ENCODE measurements at regions not wholly inside any gene's neighbourhood (a gene's known extent, or its start where the extent isn't known, plus 50 kb on each side); places are given as distances from the start of the nearest gene placed in this dataset.
"Not testable (repeated sequence)": the region's sequence is repeated elsewhere in the genome, so short reads cannot be mapped to it uniquely, and the experiment has no call there.

DNA sequence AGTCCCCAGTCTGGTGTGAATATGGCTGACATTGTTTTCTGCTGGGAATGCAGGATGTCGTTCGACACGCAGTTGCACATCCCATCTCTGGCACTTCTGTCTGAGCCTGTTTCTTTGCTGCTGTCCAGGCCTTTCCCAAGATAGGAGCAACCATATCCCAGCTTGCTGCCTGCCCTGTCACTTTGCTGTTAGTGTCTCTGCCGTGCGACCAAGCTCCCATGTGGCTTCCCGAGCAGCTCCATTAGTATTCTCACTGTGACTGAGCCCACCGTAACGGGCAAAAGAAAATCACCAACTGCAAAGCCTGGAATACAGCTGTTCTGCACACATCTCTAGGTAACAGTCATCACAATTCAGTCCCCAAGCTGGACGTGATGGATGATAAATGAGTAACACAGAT lies 66.0 kb upstream of the CPSF6 start:
- Histone ChIP-seq H3K9me2 (ENCODE audit: insufficient read depth, low read length) (no peaks in the 10 kb centered on the region), H4K20me1 (ENCODE audit: insufficient read depth, low read length) (no peaks in the 10 kb centered on the region), H3K27ac (ENCODE audit: low read depth, low read length, poor library complexity, severe bottlenecking) (no peak overlapping the region), H3K4me3 (ENCODE audit: low read depth, low read length, poor library complexity, severe bottlenecking) (no peak overlapping the region), H3K4me1 (ENCODE audit: insufficient read depth, low read length, poor library complexity, severe bottlenecking) (no peaks in the 10 kb centered on the region), H3K9me3 (ENCODE audit: low read length) (no peaks in the 10 kb centered on the region), H2AFZ (ENCODE audit: low read length) (no peak overlapping the region), H3K36me3 (ENCODE audit: insufficient read depth, low read length) (no peaks in the 10 kb centered on the region), H3K4me2 (ENCODE audit: low read length) (no peak overlapping the region), H3K79me2 (ENCODE audit: insufficient read depth, low read depth, low read length) (no peaks in the 10 kb centered on the region)
- no TSS peak for BruUV-seq (replicated peaks)
- ChIA-PET CTCF (ENCODE audit: unreplicated experiment) (no interaction called here), POLR2A (no interaction called here)
- intact Hi-C loops (cut with micrococcal nuclease; ENCODE audit: unreplicated experiment): no loop called here
- no peak for DNase-seq (ENCODE audit: low spot score)
- no peak for TF ChIP-seq EZH2phosphoT487 (IDR thresholded peaks at IDR 0.05; ENCODE audit: borderline replicate concordance, low read depth, low read length)
- TF ChIP-seq CTCF (conservative IDR thresholded peaks at IDR 0.05; ENCODE audit: low read length): no peak

DNA sequence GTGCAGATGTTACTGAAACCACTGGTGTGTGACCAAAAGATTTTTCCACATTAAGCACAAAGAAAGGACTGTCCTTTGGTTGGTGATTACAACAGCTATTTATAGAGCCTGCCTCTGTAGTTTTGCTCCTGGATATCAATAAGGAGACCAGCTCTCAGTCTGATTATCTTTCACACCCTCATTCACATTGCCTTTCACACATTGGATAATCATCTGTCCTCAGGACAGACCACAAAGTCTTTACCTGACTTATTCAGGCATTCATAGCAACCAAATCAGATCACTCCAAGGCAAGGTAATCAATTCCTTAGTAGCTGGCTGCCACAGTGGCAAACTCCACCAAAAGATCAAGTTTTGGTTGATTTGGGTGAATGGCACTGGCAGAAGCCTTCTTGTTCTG lies 59.6 kb upstream of the CPSF6 start:
- Histone ChIP-seq H3K27ac (ENCODE audit: low read depth, low read length, poor library complexity, severe bottlenecking) (no peak overlapping the region), H3K79me2 (ENCODE audit: insufficient read depth, low read depth, low read length) (no peaks in the 10 kb centered on the region), H3K9me2 (ENCODE audit: insufficient read depth, low read length) (no peaks in the 10 kb centered on the region), H2AFZ (ENCODE audit: low read length) (no peak overlapping the region), H3K36me3 (ENCODE audit: insufficient read depth, low read length) (no peaks in the 10 kb centered on the region), H3K4me1 (ENCODE audit: insufficient read depth, low read length, poor library complexity, severe bottlenecking) (no peaks in the 10 kb centered on the region), H4K20me1 (ENCODE audit: insufficient read depth, low read length) (no peaks in the 10 kb centered on the region), H3K9me3 (ENCODE audit: low read length) (no peaks in the 10 kb centered on the region), H3K4me2 (ENCODE audit: low read length) (no peak overlapping the region), H3K4me3 (ENCODE audit: low read depth, low read length, poor library complexity, severe bottlenecking) (no peak overlapping the region)
- no peak for DNase-seq (ENCODE audit: low spot score)
- ChIA-PET POLR2A (interaction anchor here (1.2 kb wide), 1 partner anchor 9 kb away, joined by 5 read pairs; no protein-coding TSS in a partner anchor), CTCF (ENCODE audit: unreplicated experiment) (no interaction called here)
- TF ChIP-seq CTCF (conservative IDR thresholded peaks at IDR 0.05; ENCODE audit: low read length) (no peak), EZH2phosphoT487 (IDR thresholded peaks at IDR 0.05; ENCODE audit: borderline replicate concordance, low read depth, low read length) (no peak)
- intact Hi-C loops (cut with micrococcal nuclease; ENCODE audit: unreplicated experiment): no loop called here
- no TSS peak for BruUV-seq (replicated peaks)

DNA sequence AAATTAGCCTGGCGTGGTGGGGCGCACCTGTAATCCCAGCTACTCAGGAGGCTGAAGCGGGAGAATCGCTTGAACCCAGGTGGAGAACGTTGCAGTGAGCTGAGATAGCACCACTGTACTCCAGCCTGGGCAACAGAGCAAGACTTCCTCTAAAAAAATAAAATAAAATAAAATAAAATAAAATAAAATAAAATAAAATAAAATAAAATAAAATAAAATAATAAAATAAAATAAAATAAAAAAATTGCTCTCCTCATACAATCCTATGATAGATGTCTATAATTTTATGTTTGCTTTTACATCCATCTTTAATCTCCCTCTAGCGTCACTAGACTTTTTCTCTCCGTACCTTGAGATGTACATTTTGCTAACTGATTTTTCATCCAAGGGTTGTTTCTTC lies 51.8 kb upstream of the CPSF6 start:
- H4K20me1 ChIP-seq (ENCODE audit: insufficient read depth, low read length); H2AFZ ChIP-seq (ENCODE audit: low read length); H3K27ac ChIP-seq (ENCODE audit: low read depth, low read length, poor library complexity, severe bottlenecking); DNase-seq (ENCODE audit: low spot score); H3K79me2 ChIP-seq (ENCODE audit: insufficient read depth, low read depth, low read length); H3K4me1 ChIP-seq (ENCODE audit: insufficient read depth, low read length, poor library complexity, severe bottlenecking); H3K4me3 ChIP-seq (ENCODE audit: low read depth, low read length, poor library complexity, severe bottlenecking); intact Hi-C loops (cut with micrococcal nuclease; ENCODE audit: unreplicated experiment); BruUV-seq (replicated peaks); H3K9me2 ChIP-seq (ENCODE audit: insufficient read depth, low read length); H3K4me2 ChIP-seq (ENCODE audit: low read length); H3K36me3 ChIP-seq (ENCODE audit: insufficient read depth, low read length); CTCF ChIA-PET (ENCODE audit: unreplicated experiment): not testable (repeated sequence)
- POLR2A ChIA-PET: interaction anchor here (0.6 kb wide), 1 partner anchor 304 kb away, joined by 4 read pairs; no protein-coding TSS in a partner anchor
- peaks cover 44% of the 10 kb centered on the region; the same call in 1 of the 2 replicates for H3K9me3 ChIP-seq (ENCODE audit: low read length)
